ENCODE measurements at regions not wholly inside any gene's neighbourhood (a gene's known extent, or its start where the extent isn't known, plus 50 kb on each side); places are given as distances from the start of the nearest gene placed in this dataset.

DNA sequence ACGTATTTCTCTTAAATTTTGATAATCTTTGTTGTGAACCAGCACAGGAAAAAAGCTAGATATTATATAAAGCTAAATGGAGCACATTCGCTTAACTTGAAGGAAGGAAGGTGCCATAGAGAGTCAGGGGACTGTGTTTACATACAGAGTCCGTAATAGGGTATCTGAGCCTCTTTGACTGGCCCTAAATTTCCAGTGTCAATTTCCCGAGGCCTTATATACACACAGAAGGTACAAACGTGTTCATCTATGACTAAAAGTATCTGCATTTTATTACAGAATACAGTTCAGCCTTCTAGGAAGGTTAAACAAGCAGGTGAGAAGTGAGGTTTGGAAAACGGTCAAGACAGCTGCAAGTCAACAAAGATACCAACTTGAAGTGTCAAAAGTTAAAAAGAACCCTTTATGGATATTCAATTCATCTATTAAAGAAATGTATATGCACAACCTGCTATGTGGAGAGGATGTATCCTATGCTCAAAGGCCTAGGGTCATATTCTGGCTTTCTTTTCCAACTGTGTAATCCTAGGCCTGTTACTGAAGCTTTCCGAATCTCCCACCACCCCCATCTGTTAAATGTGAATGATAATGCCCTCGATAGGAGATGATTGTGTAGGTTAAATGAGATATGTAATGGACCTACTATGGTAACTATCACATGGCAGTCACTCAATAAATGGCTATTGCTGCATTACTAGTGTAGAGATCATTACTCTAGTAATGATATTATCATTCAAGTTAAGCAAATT lies 263.7 kb upstream of the MAF start:
- Histone ChIP-seq H3K9me3 (ENCODE audit: low read depth, low read length, poor library complexity, severe bottlenecking) (no peaks in the 10 kb centered on the region), H3K4me1 (ENCODE audit: insufficient read depth, low read length, poor library complexity, severe bottlenecking) (no peaks in the 10 kb centered on the region), H3K27me3 (replicated peaks; ENCODE audit: insufficient read depth, low read depth, low read length, poor library complexity) (no peaks in the 10 kb centered on the region), H3K4me3 (ENCODE audit: low read depth, low read length, poor library complexity, severe bottlenecking) (no peak overlapping the region), H3K27ac (ENCODE audit: low read depth, low read length, poor library complexity, severe bottlenecking) (no peak overlapping the region), H3K36me3 (ENCODE audit: insufficient read depth, low read length, poor library complexity, severe bottlenecking) (no peaks in the 10 kb centered on the region)
- DNase-seq (ENCODE audit: low spot score): no peak
- intact Hi-C loops (cut with micrococcal nuclease; ENCODE audit: unreplicated experiment): no loop called here
- POLR2A ChIA-PET (ENCODE audit: low non-redundant PET): no interaction called here
- BruUV-seq (replicated peaks): no TSS peak
- TF ChIP-seq EZH2 (IDR thresholded peaks at IDR 0.05; ENCODE audit: borderline replicate concordance, low read depth, low read length, poor library complexity, severe bottlenecking): no peak
- TF ChIP-seq, protein P1, sequence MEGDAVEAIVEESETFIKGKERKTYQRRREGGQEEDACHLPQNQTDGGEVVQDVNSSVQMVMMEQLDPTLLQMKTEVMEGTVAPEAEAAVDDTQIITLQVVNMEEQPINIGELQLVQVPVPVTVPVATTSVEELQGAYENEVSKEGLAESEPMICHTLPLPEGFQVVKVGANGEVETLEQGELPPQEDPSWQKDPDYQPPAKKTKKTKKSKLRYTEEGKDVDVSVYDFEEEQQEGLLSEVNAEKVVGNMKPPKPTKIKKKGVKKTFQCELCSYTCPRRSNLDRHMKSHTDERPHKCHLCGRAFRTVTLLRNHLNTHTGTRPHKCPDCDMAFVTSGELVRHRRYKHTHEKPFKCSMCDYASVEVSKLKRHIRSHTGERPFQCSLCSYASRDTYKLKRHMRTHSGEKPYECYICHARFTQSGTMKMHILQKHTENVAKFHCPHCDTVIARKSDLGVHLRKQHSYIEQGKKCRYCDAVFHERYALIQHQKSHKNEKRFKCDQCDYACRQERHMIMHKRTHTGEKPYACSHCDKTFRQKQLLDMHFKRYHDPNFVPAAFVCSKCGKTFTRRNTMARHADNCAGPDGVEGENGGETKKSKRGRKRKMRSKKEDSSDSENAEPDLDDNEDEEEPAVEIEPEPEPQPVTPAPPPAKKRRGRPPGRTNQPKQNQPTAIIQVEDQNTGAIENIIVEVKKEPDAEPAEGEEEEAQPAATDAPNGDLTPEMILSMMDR (conservative IDR thresholded peaks at IDR 0.05; ENCODE audit: low read depth, low read length): no peak
- CTCF ChIA-PET: no interaction called here

DNA sequence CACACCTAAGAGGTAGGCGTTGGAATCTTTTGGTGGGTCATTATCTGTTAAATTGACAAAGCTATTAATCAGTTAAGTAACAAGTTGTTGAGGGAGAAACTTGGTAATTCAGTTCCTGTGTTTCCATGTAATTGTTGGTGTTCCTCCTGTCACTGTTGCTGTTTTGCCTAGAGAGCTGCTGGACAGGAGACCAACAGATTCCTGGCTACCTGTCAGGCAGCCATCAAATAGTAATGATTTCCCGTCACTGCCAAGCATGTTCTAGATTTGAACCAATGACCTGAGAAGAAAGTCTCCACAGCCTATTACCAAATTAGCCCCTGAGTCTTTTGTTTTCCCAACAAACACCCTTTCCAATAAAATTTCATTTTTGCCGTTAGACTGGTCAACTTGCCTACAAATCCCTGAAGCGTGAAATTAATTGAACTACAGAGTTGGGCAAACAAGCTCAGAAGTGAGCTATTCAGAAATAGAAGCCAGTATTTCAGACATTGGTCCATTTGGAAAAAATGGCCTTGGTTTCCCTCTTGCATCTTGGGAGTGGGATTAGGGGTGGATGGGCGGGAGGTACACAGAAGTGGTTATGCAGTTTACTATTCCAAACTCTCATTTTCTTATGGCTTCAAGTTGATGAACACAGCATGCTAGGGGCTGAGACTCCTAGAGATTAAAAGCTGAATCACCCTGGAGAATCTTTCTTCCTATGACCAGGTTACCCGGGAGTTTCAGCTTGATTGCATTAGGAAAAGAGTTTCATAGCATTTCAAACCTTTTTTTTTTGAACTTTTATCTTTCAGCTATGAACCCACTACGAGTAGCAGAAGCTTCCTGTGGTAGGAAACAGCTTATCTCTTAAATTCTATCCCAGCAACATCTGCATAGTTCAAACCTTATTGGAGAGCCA lies 262.8 kb upstream of the MAF start:
- TF ChIP-seq, protein P1 (conservative IDR thresholded peaks at IDR 0.05; ENCODE audit: low read depth, low read length): no peak
- TF ChIP-seq EZH2 (IDR thresholded peaks at IDR 0.05; ENCODE audit: borderline replicate concordance, low read depth, low read length, poor library complexity, severe bottlenecking): no peak
- BruUV-seq (replicated peaks): no TSS peak
- no peaks in the 10 kb centered on the region for H3K36me3 ChIP-seq (ENCODE audit: insufficient read depth, low read length, poor library complexity, severe bottlenecking)
- no peaks in the 10 kb centered on the region for H3K4me1 ChIP-seq (ENCODE audit: insufficient read depth, low read length, poor library complexity, severe bottlenecking)
- H3K9me3 ChIP-seq (ENCODE audit: low read depth, low read length, poor library complexity, severe bottlenecking): no peaks in the 10 kb centered on the region
- no peaks in the 10 kb centered on the region for H3K27me3 ChIP-seq (replicated peaks; ENCODE audit: insufficient read depth, low read depth, low read length, poor library complexity)
- H3K4me3 ChIP-seq (ENCODE audit: low read depth, low read length, poor library complexity, severe bottlenecking): no peak overlapping the region
- ChIA-PET POLR2A (ENCODE audit: low non-redundant PET) (no interaction called here), CTCF (interaction anchor here (0.6 kb wide), 1 partner anchor 676 kb away, joined by 3 read pairs; no protein-coding TSS in a partner anchor)
- intact Hi-C loops (cut with micrococcal nuclease; ENCODE audit: unreplicated experiment): no loop called here
- H3K27ac ChIP-seq (ENCODE audit: low read depth, low read length, poor library complexity, severe bottlenecking): no peak overlapping the region
- no peak for DNase-seq (ENCODE audit: low spot score)

DNA sequence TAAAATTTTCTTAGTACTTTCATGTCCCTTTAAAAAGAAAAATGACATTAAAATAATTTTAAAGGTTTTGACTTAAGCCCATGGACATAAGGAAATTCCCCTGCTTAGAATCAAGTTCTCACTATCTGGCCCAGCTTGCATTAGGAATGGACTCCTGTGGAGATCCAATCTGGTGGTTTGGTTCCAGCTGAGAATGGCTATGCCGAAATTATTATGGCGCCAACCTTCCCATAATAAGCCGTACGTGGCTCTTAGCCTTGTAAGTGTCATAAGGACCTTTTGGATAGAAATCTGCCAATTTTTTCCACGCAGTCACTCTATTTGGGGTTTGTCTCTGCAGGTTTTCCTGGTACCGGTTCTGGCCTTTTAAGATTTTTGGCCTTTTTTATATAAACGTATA lies 262.1 kb upstream of the MAF start:
- TF ChIP-seq EZH2 (IDR thresholded peaks at IDR 0.05; ENCODE audit: borderline replicate concordance, low read depth, low read length, poor library complexity, severe bottlenecking): no peak
- TF ChIP-seq, protein P1 (conservative IDR thresholded peaks at IDR 0.05; ENCODE audit: low read depth, low read length): no peak
- no TSS peak for BruUV-seq (replicated peaks)

More for the DNA sequence above, 262.1 kb upstream of the MAF start:
- ChIA-PET POLR2A (ENCODE audit: low non-redundant PET) (no interaction called here), CTCF (interaction anchor here (0.6 kb wide), 1 partner anchor 677 kb away, joined by 3 read pairs; no protein-coding TSS in a partner anchor)
- Histone ChIP-seq H3K27me3 (replicated peaks; ENCODE audit: insufficient read depth, low read depth, low read length, poor library complexity) (no peaks in the 10 kb centered on the region), H3K4me3 (ENCODE audit: low read depth, low read length, poor library complexity, severe bottlenecking) (no peak overlapping the region), H3K4me1 (ENCODE audit: insufficient read depth, low read length, poor library complexity, severe bottlenecking) (no peaks in the 10 kb centered on the region), H3K9me3 (ENCODE audit: low read depth, low read length, poor library complexity, severe bottlenecking) (no peaks in the 10 kb centered on the region), H3K36me3 (ENCODE audit: insufficient read depth, low read length, poor library complexity, severe bottlenecking) (no peaks in the 10 kb centered on the region), H3K27ac (ENCODE audit: low read depth, low read length, poor library complexity, severe bottlenecking) (no peak overlapping the region)
- intact Hi-C loops (cut with micrococcal nuclease; ENCODE audit: unreplicated experiment): no loop called here
- no peak for DNase-seq (ENCODE audit: low spot score)
